NCI-H2081 (cell line): ENCODE measurements at regions not wholly inside any gene's neighbourhood (a gene's known extent, or its start where the extent isn't known, plus 50 kb on each side); places are given as distances from the start of the nearest gene placed in this dataset.
"Not testable (repeated sequence)": the region's sequence is repeated elsewhere in the genome, so short reads cannot be mapped to it uniquely, and the experiment has no call there.

Experiments
- DNase-seq, 2 experiments: peaks; one replicate each; lab custom pipeline; 2025; lab: John Stamatoyannopoulos, UW

DNA sequence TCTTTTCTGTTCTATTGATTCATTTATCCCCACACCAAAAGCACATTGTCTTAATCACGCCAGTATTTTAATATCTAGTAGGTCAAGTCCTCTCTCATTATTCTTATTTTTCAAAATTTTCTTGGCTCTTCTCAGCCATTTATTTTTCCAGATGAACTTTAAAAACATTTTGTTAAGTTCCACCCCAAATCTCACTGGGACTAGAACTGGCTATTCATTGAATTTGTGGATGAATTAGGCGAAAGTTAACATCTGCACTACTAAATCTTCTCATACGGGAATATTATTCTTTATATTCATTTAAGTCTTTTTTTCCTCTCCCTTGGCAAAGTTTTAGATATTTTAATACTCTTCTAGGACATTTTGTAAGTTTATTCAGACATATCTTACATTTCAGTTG, 295.2 kb upstream of the MGMT start:
- DNase-seq, result no peak

DNA sequence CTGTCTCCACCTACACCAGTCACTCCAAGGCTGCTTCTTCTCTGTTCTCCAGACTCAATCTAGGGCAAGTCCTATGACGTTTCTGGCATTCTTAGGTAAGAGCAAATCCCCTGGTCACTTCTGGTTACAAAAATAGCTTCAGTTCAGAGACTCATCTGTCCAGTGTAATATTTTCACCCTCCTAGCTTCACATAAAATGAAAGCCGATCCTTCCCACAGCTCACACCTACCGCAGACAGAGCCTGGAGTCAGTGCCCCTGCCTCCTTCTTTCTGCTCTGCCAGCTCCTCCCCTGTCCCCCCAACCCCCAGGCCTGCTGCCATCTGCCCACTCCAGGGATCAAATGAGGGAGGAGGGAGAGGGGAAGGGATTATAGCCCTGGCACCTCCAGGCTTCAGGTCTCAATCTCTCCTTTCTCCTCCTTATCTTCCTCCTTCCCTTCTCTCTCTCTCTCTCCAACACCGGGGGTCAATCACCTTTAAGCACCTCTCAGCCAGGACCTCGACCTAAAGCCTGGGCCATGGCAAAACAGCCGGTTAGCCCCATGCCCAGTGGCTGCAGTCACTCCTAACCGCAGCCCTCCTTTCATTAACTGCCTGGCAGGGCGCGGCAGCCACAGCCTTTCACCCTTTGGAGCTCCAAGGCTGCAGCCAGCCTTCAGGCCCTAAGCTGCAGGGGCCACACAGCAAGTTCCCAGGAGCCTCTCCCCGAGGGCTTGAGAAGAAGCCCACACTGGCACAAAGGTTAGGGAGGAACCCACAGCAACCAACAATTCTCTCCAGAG, 292.6 kb upstream of the MGMT start:
- no peak for DNase-seq

DNA sequence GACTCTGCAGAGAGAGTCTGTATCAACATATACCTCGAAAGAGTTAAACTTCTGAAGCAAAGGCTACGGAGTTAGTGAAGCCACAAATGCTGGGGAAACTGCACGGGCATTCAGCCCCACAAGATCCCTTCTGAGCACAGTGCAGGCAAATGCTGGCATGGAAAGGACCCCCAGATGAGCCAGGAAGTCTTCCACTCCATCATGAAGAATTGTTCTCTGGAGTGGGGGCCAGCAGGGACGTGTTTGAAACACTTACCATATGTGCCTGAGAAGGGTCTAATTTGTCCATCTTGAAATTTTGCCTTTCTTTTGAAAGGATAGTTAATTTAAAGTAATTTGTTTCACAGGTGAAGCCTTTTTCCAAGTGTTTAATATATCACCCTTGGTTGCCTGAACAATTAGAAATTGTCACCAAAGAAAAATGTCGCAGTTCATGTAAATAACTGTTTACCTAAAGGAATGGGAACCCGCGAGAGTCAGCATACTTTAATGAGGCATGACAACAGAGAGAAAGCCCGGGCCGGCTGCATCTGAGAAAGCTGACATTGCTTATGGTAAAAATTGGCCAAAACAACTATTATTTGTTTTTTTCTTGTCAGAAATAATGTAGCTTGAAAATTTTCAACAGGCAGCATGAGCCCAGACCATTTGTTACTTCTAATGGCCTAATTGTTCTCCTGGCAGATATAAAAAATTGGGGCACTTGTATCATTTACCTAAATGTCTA, 287.6 kb upstream of the MGMT start:
- no peak for DNase-seq

DNA sequence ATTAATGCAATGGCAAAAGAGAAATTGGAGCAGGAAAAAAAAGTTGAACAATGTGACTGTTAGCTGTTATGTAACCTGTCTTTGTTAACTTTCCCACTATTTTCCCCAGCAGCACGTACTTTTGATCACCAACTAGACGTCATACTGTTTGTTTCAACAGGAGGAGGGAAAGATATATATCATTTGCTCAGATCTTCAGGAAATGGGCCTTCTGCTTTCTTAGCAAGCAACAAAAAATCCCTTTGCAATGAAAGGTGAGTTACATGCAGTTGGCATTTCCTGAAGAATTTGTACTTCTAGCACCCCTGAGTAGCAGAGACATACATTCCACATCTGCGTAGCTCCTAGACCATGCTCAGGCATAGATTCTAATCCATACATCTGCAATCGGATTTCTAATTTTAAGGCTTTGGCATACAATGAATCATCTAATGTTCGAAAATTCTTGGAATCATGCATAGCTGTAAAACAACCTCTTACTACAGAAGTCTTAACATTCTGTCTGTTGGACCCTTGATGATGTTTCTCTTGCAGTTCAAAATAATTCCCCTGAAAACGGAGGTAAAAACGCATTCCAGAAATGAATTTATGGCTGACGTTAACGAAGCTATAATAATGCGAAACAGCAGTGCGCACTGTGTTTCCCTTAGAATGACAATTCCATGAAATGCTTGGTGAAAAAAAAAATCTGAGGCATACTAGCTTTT, 286.9 kb upstream of the MGMT start:
- DNase-seq, result no peak

DNA sequence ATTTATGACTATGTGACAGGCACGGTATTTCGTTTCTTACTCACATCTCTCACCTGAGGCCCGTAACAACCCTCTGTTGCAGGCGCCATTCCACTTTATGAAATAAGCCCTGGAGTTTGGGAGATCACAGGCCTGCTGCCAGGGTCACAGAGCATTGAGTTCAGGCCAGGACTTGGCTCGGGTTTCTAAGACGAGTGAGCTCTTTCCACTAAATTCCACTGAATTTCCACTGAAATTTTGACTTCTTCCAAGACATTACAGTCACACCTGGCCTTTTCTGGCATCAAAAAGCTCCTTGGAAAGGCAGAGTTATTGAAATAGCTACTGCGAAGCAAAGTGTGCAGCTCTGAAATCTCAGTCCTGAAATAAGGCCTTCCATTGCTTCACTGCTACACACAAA, 282.8 kb upstream of the MGMT start:
- DNase-seq, result no peak

DNA sequence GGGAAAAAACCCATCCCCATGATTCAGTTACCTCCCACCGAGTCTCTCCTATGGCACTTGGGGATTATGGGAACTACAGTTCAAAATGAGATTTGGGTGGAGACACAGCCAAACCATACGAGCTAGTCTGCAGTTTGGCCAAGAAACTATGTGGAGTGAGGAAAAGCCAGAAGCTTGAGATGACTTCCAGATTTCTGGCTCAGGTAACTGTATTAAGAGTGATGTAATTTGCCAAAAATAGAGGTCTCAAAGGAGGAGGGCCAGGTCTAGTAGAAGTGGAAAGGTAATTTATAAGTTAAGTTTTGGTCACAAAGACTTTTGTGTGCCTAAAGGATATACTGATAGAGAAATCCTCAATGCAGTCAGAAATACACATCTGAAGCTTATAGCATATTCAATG, 279.7 kb upstream of the MGMT start:
- no peak for DNase-seq

DNA sequence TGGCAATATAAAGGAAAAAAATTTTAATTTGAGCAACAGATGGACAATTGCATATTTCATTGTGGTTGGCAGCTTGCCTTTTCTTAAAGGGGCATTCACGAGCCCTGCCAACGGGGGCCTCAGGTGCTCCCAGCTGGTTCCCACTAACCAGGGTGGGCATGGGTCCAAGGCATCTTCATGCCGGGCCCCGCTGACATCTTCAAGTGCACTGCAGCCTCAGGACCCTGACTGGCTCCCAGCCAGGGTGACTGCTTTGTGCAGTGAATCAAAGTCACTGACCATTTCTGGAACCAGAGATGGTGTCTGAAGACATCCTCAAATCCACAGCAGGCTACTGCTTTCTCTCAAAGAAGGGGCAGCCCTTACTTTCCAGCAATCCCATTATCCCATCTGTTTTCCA, 275.2 kb upstream of the MGMT start:
- no peak for DNase-seq

DNA sequence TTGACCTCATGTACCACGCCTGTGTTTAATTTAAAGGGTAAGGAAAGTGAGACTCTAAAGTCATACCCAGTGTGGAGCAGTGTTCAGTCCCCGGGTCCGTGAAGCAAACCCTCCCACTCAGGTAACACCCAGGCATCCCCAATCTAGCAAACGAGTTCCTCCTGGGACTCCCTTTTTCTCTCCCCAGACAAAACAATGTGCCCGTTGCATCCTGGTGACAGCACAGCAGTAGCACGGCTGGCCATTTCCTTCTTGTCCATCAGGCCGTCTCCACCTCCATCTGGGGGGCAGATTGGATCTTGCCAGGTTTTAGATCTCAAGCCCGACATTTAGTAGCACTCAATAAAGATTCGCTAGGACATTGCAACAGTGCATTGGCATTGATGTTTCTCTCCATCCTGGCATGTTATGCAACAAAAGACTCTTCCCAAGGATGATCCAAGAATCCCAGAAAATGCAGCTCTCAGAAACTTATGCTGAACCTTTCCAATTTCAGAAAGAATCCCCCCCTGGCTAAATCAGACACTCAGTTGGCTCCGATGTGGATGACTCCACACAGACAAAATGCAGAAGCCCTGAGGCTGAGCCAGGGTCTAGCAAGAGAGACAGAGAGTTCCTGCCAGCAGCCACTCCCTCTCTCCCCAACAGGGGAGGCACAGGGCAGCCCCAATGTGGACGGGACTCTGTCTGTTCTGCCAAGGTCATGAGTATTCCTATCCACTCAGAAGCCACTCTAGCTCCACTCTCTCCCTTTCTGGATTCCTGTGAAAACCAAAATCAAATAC, 274.5 kb upstream of the MGMT start:
- no peak for DNase-seq

DNA sequence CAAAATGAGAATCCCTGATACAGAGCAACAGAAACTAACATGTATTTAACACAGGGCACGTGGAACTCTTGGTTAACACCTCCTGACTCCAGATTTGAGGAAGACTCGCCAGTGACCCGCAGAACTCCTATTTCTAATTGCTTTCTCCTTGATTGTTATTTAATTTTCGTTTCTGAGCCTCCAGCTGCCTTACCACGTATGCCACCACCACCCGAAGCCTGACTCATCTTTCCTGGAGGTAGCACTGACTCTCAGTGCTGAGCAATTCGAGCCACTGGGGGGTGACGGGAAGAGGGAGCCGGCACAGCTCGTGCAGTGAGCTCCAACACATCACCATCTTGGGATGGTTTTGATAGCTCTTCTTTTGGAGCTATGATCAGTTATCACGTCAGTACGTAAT, 273.9 kb upstream of the MGMT start:
- no peak for DNase-seq

DNA sequence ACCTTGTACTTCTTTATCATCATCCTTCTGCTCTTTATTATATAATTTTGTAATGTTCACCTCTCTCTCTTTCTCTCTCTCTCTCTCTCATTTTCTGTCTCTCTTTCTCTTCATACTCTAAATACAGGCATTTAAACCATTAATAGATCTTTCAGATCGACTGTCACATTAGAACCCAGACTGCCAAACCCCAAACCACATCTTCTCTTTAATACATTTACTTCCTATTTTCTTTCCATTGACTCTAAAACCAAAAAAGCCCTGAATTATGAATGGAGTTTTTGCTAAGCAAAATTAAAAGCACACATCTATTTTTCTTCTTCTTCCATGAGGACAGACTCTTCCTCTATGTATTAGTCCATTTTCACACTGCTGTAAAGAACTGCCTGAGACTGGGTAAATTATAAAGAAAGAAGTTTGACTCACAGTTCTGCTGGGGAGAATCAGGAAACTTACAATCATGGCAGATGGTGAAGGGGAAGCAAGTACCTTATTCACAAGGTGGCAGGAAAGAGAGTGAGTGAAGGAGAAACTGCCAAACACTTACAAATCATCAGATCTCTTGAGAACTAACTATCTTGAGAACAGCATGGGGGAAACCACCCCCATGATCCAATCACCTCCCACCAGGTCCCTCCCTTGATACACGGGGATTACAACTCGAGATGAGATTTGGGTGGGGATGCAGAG, 272.7 kb upstream of the MGMT start:
- no peak for DNase-seq

DNA sequence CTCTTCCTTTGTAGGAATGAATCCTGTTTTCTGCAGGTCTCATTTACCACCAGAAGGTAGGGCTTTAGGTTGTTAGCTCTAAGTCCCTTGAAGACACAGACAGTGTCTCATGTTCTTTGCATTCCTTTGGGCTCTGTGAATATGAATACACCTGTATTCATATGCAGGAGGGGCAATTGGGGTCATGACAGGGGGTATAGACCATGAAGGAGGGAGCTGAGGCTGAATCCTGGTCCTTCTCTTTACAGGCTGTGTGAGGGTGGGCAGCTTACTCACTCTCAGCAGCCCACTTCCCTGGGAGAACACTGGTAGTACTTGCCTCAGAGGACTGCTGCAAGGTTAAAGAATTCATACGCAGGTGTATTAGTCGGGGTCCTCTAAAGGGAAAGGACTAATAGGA, 267.2 kb upstream of the MGMT start:
- no peak for DNase-seq

DNA sequence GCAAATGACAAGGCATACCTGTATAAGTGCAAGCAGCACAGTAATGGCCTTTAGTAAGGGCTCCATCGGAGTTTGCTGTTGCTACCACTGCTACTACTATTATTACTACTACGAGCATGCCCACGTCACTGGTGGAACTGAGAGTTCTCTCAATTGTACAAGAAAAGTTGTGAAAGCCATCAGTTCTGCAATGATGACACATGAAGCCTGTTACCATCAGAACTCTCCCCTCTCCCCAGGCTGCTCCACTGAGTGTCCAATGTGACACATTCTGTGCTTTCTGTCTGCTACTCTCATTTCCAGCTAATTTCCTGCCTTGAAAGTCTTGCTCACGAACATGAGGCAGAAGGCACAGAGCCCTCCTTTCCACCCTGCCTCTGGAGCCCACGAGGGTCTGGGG, 263.2 kb upstream of the MGMT start:
- DNase-seq, result no peak

DNA sequence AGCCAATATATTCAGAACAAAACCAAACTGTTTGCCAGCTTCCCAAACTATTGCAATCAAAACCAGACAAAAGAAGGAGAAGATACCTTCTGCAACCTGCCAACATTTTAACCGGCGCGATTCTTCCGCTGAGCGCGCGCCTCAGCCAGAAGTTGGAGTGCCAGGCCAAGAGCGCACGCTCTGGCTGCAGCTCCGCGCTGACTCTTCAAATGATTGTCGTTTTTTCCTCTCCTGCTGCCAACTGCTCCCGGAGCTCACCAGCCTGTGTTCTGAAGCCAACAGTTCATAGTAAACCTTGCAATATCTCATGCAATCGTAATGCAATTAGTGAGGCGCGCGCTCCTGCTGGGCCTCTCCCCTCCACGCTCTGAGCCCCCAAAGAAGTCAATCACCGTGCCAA, 259.7 kb upstream of the MGMT start:
- DNase-seq, result no peak

DNA sequence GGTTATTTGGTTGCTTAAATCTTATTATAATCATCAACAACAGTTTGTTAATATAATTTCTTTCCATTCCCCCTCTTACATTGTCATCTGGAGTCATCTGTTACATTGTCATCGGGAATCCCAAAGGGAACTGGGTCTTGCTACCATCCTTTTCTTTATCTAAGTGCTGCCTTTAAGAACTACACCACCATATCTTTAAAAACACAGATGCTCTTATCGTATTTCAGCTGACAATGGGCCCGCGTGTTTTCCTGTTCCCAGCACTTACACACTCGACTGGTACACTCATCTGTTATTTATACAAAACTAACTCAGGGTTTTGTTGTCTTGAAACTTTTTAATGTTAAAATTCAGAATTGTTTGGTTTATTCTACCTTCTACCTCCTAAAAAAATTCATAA, 256.2 kb upstream of the MGMT start:
- no peak for DNase-seq

DNA sequence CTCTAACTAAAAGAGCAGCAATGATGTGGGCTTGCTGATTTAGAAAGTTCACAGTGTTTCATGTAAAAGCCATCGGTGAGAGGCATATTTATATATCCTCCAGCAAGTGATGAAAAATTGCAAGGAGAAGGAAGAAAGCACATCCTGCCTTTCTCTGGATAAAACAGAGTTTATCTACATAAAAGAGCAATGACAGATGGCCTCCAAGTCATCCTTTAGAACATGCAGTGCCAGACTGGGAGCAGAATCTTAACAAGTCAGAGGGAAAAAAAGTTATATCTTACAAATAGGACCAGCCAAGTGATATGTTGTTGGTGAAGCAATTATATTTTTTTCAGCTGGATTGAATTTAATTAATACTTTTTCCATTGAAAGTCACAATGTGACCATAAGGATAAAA, 253.8 kb upstream of the MGMT start:
- no peak for DNase-seq

DNA sequence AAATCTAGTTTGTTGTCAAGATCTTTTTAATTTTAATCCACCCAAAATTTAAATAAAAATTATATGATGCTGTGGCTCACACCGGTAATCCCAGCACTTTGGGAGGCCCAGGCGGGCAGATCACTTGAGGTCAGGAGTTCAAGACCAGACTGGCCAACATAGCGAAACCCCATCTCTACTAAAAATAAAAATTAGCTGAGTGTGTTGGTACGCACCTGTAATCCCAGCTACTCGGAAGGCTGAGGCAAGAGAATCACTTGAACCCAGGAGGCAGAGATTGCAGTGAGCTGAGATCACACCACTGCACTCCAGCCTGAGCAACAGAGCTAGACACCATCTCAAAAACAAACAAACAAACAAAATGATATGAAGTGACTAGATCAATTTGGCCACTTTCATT, 253.0 kb upstream of the MGMT start:
- DNase-seq, result not testable (repeated sequence)

DNA sequence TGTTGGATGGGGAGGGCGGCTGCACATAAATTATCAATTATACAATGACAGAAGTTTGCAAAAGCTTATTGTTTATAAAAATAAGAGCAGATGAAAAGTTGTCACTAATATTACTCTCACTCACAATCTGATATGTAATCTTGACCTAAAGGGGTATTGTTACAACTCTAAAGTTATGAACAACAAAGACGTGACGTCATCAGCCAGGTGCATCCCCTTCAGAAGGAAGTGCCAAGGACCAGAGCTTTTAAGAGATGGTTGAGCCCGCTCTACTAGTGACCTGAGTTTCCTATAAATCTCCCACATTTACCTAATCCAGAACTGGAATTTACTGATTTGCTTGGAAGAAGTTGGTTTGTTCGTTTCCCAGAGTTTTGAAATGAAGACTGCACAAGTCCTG, 247.7 kb upstream of the MGMT start:
- DNase-seq, result no peak

DNA sequence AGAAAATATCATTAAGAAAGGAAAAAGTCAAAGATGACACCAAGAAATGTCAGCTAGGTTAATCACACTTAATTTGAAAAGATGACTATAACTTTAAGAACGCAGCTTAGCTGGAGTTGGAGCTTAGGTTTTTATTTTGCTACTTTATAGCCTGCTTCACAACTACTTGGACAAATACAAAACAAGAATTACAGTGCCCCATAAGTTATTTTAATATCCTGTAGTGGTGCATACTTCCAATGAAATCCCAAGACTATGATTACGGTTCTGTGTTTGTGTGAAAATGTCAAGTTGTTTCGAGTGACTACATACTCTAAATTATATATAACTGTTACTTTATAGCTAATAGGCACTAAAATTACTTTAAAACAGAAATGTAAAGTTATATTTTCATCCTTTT, 244.6 kb upstream of the MGMT start:
- DNase-seq, result no peak

DNA sequence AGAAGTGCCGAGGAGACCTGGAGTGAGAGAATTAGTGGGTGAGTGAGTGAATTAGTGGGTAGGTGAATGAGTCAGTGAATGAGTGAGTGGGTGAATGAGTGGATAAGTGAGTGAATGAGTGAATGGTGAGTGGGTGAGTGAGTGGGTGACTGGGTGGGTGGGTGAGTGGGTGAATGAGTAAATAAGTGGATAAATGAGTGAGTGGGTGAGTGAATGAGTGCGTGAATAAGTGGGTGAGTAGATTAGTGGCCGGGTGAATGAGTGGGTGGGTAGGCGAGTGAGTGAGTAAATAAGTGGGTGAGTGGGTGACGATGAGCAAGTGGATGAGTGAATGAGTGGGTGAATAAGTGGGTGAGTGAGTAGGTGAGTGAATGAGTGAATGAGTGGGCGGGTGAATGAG, 243.7 kb upstream of the MGMT start:
- no peak for DNase-seq

DNA sequence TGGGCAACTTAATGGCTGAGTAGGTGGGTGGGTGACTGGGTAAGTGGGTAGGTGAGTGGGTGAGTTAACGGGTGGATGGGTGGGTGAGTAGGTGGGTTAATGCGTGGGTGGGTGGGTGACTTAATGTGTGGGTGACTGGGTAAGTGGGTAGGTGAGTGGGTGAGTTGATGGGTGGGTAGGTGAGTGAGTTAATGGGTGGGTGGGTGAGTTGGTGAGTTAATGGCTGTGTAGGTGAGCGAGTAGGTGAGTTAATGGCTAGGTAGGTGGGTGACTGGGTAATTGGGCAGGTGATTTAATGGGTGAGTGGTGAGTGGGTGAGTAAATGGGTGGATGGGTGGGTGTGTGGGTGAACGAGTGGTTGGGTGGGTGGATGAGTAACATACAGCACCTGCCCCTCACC, 243.0 kb upstream of the MGMT start:
- DNase-seq, result no peak

DNA sequence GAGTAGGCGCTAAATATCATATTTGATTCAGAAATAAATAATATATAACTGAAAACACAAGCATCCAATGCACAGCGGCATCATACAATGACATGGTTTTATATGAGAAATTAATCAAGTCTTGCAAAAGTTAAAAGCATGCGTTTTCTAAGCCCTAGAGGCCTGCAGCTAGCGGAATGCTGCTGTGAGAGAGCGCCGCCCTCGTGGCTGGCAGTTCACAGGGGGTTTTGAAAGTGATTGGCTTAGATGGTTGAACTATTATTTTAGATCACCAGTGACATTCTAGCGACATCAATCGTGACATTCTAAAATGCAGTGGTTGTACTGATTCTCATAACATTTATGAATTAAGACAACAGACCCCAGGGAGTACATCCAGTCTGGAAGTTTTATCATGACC, 235.2 kb upstream of the MGMT start:
- no peak for DNase-seq
